Spinal cord (tissue), 9 donors: ENCODE measurements at regions not wholly inside any gene's neighbourhood (a gene's known extent, or its start where the extent isn't known, plus 50 kb on each side); places are given as distances from the start of the nearest gene placed in this dataset.
A peak's percentile ranks its signal among the peaks of the same experiment; 100 is the strongest.

ENCODE experiments used
- DNase-seq, 6 donors: peaks; one replicate each; pipeline versions ENCODE4 v3.0.0 to v3.0.0-alpha.2; 2013 to 2015; ENCODE audit warnings: low spot score in 6 of 6, low read depth in 4 of 6
- H3K27ac ChIP-seq: one replicate; pipeline ENCODE4 v1.5.1; 2013; ENCODE audit warnings: low read depth, low read length, control low read depth
- H3K27me3 ChIP-seq: one replicate; pipeline ENCODE4 v1.6.1; 2013; ENCODE audit warnings: low read length; ENCODE audit not compliant: control insufficient read depth, insufficient read depth
- H3K36me3 ChIP-seq: one replicate; pipeline ENCODE4 v1.6.1; 2013; ENCODE audit warnings: low read length; ENCODE audit not compliant: control insufficient read depth, insufficient read depth
- H3K4me1 ChIP-seq: one replicate; pipeline ENCODE4 v1.6.1; 2013; ENCODE audit warnings: low read length; ENCODE audit not compliant: control insufficient read depth, insufficient read depth
- H3K4me3 ChIP-seq: one replicate; pipeline ENCODE4 v1.5.1; 2013; ENCODE audit warnings: low read depth, low read length, control low read depth
- H3K9me3 ChIP-seq: one replicate; pipeline ENCODE4 v1.6.1; 2013; ENCODE audit warnings: low read length; ENCODE audit not compliant: control insufficient read depth, insufficient read depth
- WGBS: methylation state at CpG from one replicate; pipeline ENCODE4 v1.1.5; 2013; ENCODE audit warnings: missing lambda C conversion rate; ENCODE audit not compliant: insufficient coverage; 5-methylcytosine and 5-hydroxymethylcytosine counted together
- donor health status: healthy.

DNA sequence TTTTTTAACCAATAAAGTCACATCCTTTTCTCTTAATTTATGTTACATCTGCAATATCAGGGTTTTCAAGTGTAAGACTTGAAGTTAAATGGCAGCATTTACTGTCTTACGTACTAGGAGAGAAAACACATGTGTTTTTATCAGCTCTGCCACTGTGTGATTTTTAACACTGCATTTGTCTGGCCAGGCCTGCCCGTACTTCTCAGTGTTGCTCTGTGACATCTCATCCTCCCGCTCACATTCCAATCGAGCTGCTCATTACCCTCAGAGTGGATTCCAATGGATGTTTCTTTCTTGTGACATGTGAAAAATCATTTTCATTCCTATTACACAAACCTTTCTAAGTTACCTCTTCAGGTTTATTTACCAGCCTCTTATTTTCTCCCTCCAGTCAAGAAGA, 420.3 kb downstream of the FAT4 start:
- no peak overlapping the region for H3K4me3 ChIP-seq
- DNase-seq, result peak in 2 of 6 donors; percentile 45 to 70
- H3K4me1 ChIP-seq, result no peaks in the 10 kb centered on the region
- no peaks in the 10 kb centered on the region for H3K9me3 ChIP-seq
- WGBS, result 50% methylated on average over 2 of the region's 4 CpGs
- H3K27ac ChIP-seq, result no peak overlapping the region
- H3K27me3 ChIP-seq, result no peaks in the 10 kb centered on the region
- H3K36me3 ChIP-seq, result no peaks in the 10 kb centered on the region

DNA sequence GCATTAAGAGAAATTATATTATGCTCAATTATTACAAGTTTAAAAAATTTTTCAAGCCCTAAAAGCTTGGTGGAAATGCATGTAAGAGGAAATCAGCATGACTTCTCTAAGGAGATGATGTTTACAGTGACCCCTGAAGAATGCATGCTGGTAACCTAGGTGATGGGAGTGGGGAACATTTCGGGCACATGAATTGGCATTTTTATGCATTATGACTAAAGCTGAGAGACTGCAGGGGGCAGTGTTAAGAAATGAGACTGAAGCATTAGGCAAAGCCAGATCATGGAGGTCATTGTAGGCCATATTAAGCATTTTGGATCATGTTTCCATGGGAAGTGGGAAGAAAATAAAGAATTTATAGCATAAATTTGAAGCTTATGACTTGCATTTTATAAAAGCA, 421.3 kb downstream of the FAT4 start:
- DNase-seq, result no peak
- H3K4me3 ChIP-seq, result no peak overlapping the region
- H3K27me3 ChIP-seq, result no peaks in the 10 kb centered on the region
- H3K9me3 ChIP-seq, result no peaks in the 10 kb centered on the region
- H3K27ac ChIP-seq, result no peak overlapping the region
- 50% methylated on average over 1 of the region's 1 CpG for WGBS
- H3K4me1 ChIP-seq, result no peaks in the 10 kb centered on the region
- no peaks in the 10 kb centered on the region for H3K36me3 ChIP-seq

DNA sequence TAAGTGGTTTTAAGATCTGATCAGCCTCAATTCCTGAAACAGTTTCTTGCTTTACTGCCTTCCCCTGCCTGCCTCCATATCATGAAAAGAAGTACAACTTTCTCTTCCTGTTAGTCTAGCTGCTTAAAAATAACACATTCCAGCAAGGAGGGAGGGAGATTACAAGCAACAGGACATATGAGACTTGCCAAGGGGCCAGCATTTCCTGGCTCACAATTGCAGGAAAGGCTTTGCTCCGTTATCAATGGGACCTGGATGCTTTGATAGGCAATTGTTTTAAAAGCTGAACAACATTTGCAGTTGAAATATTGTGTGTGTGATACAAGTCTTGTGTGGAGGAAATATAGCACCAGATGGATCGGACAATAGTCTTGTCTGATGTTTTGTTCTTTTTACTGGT, 425.0 kb downstream of the FAT4 start:
- Histone ChIP-seq H3K9me3 (peaks cover 2% of the 10 kb centered on the region), H3K36me3 (no peaks in the 10 kb centered on the region), H3K27ac (no peak overlapping the region), H3K27me3 (no peaks in the 10 kb centered on the region), H3K4me3 (no peak overlapping the region), H3K4me1 (no peaks in the 10 kb centered on the region)
- no peak for DNase-seq
- WGBS, result 14% methylated on average over 1 of the region's 2 CpGs

DNA sequence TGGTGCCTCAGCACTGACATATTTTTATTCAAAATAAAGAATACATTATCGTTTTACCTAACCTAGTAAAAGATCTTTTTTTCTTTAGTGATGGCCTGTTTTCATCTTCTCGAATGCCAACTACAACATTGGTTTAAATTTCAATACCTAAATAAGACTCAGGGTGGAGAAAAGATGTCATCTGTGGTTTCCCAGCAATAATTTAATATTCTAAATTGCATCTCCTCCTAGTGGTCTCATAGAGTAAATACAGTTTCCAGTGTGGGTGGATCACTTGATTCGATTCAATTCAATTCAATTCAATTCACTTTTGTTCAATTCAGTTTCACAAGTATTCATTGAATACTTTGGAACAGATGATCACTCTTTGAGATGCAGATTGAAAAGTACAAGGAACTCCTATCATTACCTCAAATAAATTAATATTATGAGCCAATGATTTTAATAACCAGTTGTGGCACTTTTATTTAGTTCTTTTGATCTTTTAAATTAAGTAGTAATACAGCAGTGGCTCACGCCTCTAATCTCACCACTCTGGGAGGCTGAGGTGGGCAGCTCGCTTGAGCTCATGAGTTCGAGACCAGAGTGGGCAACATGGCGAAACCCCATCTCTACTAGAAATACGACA, 427.2 kb downstream of the FAT4 start:
- 100% methylated on average over 1 of the region's 8 CpGs for WGBS
- no peaks in the 10 kb centered on the region for H3K4me1 ChIP-seq
- H3K36me3 ChIP-seq, result no peaks in the 10 kb centered on the region

DNA sequence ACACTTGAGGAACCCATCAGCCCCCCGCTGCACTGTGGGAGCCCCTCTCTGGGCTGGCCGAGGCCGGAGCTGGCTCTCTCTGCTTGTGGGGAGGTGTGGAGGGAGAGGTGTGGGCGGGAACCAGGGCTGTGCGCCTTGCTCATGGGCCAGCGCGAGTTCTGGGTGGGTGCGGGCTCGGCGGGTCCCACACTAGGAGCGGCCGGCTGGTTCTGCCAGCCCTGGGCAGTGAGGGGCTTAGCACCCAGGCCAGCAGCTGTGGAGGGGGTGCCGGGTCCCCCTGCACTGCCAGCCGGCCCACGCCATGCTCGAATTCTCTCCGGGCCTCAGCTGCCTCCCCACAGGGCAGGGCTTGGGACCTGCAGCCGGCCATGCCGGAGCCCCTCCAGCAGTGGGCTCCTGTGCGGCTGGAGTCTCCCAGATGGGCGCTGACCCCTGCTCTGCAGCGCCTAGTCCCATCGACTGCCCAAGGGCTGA, 430.2 kb downstream of the FAT4 start:
- 96% methylated on average over 23 of the region's 23 CpGs for WGBS
- H3K4me3 ChIP-seq, result no peak overlapping the region
- no peak for DNase-seq

More for the DNA sequence above, 427.2 kb downstream of the FAT4 start:
- Histone ChIP-seq H3K9me3 (peaks cover 2% of the 10 kb centered on the region), H3K27ac (no peak overlapping the region), H3K4me3 (no peak overlapping the region), H3K27me3 (no peaks in the 10 kb centered on the region)
- DNase-seq, result no peak

DNA sequence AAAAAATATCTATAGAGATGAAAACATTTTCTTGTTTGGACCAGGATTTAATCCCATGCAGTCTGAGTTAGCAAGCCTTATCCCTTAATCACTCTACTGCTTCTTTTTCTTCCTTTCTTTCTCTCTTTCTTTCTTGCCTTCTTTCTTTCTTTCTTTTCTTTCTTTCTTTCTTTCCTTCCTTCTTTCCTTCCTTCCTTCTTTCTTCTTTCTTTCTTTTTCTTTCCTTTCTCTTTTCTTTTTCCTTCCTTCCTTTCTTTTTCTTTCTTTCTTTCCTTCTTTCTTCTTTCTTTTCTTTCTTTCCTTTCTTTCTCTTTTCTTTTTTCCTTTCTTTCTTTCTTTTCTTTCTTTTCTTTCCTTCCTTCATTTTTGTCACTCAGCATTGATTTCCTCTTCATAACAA, 434.6 kb downstream of the FAT4 start:
- Histone ChIP-seq H3K4me3 (no peak overlapping the region), H3K36me3 (no peaks in the 10 kb centered on the region), H3K27ac (no peak overlapping the region), H3K27me3 (no peaks in the 10 kb centered on the region), H3K9me3 (no peaks in the 10 kb centered on the region), H3K4me1 (no peaks in the 10 kb centered on the region)
- DNase-seq, result no peak

More for the DNA sequence above, 430.2 kb downstream of the FAT4 start:
- Histone ChIP-seq H3K36me3 (no peaks in the 10 kb centered on the region), H3K4me1 (no peaks in the 10 kb centered on the region), H3K9me3 (peaks cover 2% of the 10 kb centered on the region), H3K27ac (no peak overlapping the region), H3K27me3 (no peaks in the 10 kb centered on the region)

DNA sequence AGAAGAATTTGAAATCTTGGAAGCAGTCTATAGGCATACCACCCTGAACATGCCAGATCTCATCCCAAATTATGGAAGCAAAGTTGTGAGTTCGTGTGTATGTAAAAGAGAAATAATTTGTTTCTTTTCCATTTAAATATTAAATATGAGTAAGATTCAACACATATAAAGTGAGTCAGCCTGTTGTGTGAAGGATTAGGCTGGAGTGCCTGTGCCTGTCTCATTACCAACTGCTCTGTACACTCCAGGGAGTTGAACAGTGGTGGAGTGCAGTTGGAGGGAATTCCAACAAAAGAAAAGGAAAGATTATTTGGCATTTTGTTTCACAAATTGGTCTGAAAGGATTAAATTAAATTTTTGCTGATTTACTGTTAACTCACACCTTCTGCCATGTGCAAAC, 435.6 kb downstream of the FAT4 start:
- WGBS, result no CpG with 5 or more reads among the region's 1 CpG

DNA sequence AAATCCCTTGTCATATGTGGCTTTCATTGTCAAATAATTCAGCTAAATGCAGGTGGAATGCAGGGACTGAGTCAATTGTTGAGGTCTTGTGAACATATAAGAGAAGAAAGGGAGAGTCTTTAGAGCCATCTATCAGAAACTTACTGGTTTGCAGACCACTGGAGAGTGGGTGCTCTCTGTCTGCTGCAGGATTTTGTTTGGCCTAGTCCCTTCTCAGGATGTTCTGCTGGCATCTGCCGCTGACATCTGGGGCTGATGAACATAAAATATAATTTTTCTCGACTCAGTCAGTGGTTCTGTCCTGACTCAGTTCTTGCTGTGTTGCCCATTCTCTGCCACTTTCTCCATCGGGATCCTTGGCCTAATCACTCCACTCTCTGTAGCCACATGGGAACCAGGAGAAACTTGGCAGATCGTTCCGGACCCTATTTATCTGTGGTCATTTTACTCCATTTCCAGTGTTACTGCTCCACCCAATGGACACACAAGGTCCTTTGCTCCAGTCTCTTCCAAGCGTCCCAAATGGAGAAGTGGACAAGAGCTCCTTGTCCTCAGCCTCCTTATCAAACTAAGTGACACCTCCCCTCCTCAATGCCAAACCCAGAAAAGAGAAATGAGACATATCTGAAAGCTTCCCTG, 436.2 kb downstream of the FAT4 start:
- Histone ChIP-seq H3K4me1 (no peaks in the 10 kb centered on the region), H3K9me3 (no peaks in the 10 kb centered on the region), H3K27ac (no peak overlapping the region), H3K36me3 (no peaks in the 10 kb centered on the region), H3K27me3 (no peaks in the 10 kb centered on the region), H3K4me3 (no peak overlapping the region)
- 37% methylated on average over 6 of the region's 6 CpGs for WGBS
- peak in 3 of 6 donors; percentile 30 to 75 (median 48) for DNase-seq

More for the DNA sequence above, 435.6 kb downstream of the FAT4 start:
- DNase-seq, result no peak
- H3K4me1 ChIP-seq, result no peaks in the 10 kb centered on the region
- H3K4me3 ChIP-seq, result no peak overlapping the region
- no peaks in the 10 kb centered on the region for H3K27me3 ChIP-seq
- H3K27ac ChIP-seq, result no peak overlapping the region
- H3K9me3 ChIP-seq, result no peaks in the 10 kb centered on the region
- no peaks in the 10 kb centered on the region for H3K36me3 ChIP-seq

DNA sequence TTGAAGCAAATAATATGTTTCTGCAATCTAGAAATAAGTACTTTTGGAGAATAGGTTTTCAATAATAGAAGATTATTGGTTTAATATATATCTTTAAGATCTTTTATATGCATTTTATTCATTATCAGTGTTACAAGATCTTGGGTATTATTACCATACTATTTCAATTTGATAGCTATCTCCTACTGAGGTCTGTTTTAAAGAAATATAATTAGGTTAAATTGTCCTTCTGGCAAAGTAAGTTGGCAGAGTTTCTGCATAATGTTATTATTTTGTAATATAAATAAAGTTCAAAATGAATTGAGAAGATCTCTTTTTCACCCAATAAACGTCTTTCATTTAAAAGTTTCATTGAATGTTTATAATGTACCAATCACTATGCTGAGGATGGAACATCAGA, 443.7 kb downstream of the FAT4 start:
- H3K9me3 ChIP-seq, result no peaks in the 10 kb centered on the region
- H3K36me3 ChIP-seq, result no peaks in the 10 kb centered on the region
- H3K4me3 ChIP-seq, result no peak overlapping the region
- no peaks in the 10 kb centered on the region for H3K27me3 ChIP-seq
- no peak for DNase-seq
- no peaks in the 10 kb centered on the region for H3K4me1 ChIP-seq
- no CpG with 5 or more reads among the region's 1 CpG for WGBS
- H3K27ac ChIP-seq, result no peak overlapping the region

DNA sequence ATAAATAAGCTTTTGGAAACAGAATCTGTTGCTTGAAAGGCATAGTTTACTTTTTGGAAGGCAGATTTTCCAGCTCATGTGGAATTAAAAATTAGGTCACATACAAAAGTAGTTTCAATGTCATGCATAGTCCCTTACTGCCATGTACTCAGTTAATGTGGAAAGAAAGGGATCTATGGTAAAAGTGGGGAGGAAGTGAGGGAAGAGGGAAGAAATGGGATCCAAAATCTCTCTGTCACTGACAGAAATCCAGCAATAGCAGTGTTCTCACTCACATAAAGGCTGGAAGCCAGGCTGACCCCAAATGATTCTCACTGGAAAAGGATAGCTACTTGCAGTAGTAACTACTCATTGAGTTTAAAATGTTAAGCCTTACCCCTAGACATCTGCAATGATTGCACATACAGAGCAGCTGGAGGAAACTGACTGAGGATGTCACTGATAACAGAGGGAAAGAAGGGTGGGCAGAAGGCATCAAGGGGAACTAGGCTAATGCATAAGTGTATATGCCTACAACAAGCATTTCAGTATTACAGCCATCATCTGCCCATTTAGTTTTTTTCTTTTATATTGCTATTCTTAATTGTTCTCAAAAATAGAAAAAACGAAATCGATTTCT, 445.6 kb downstream of the FAT4 start:
- H3K36me3 ChIP-seq, result no peaks in the 10 kb centered on the region
- DNase-seq, result no peak
- no peaks in the 10 kb centered on the region for H3K9me3 ChIP-seq
- H3K27me3 ChIP-seq, result no peaks in the 10 kb centered on the region
- H3K27ac ChIP-seq, result no peak overlapping the region
- H3K4me1 ChIP-seq, result no peaks in the 10 kb centered on the region
- no peak overlapping the region for H3K4me3 ChIP-seq
- no CpG with 5 or more reads among the region's 2 CpGs for WGBS
